HG03521 (cell line): ENCODE measurements at regions not wholly inside any gene's neighbourhood (a gene's known extent, or its start where the extent isn't known, plus 50 kb on each side); places are given as distances from the start of the nearest gene placed in this dataset.

ENCODE experiments used
- ATAC-seq: cut with Tn5 transposase; IDR thresholded peaks from one replicate; pipeline ENCODE4 v1.9.1; 2021; ENCODE audit warnings: mild to moderate bottlenecking, moderate library complexity; ENCODE audit not compliant: unreplicated experiment

GRCh38 chr2:128548461-128548891 is 229.8 kb upstream of the HS6ST1 start:
- no peak for ATAC-seq

- no peak for ATAC-seq
These were observed 230.4 kb upstream of the HS6ST1 start for GRCh38 chr2:128549094-128549493.

- ATAC-seq = no peak
These were observed 231.1 kb upstream of the HS6ST1 start for GRCh38 chr2:128549646-128550260.

GRCh38 chr2:128550389-128550788 is 231.7 kb upstream of the HS6ST1 start:
- ATAC-seq = no peak

GRCh38 chr2:128550801-128551416 is 232.2 kb upstream of the HS6ST1 start:
- ATAC-seq = no peak

GRCh38 chr2:128551435-128551834 is 232.8 kb upstream of the HS6ST1 start:
- no peak for ATAC-seq

GRCh38 chr2:128552141-128552805 is 233.6 kb upstream of the HS6ST1 start:
- ATAC-seq = no peak

GRCh38 chr2:128552806-128553551 is 234.3 kb upstream of the HS6ST1 start:
- no peak for ATAC-seq

- no peak for ATAC-seq
These were observed 235.6 kb upstream of the HS6ST1 start for GRCh38 chr2:128554151-128554769.

GRCh38 chr2:128555433-128555832 is 236.8 kb upstream of the HS6ST1 start:
- no peak for ATAC-seq

GRCh38 chr2:128556089-128556488 is 237.4 kb upstream of the HS6ST1 start:
- ATAC-seq = no peak

GRCh38 chr2:128556633-128557032 is 238.0 kb upstream of the HS6ST1 start:
- ATAC-seq = no peak

GRCh38 chr2:128557069-128557468 is 238.4 kb upstream of the HS6ST1 start:
- no peak for ATAC-seq

- no peak for ATAC-seq
These were observed 239.2 kb upstream of the HS6ST1 start for GRCh38 chr2:128557831-128558241.

- ATAC-seq = no peak
These were observed 239.8 kb upstream of the HS6ST1 start for GRCh38 chr2:128558441-128558840.

- ATAC-seq = no peak
These were observed 240.3 kb upstream of the HS6ST1 start for GRCh38 chr2:128558895-128559532.

GRCh38 chr2:128559533-128560515 is 241.2 kb upstream of the HS6ST1 start:
- ATAC-seq = no peak

GRCh38 chr2:128560718-128561117 is 242.1 kb upstream of the HS6ST1 start:
- ATAC-seq = no peak
